CD4-positive, alpha-beta T cell treated with Interleukin-17A for 4 hours (primary cell): ENCODE measurements at regions not wholly inside any gene's neighbourhood (a gene's known extent, or its start where the extent isn't known, plus 50 kb on each side); places are given as distances from the start of the nearest gene placed in this dataset.
A peak's percentile ranks its signal among the peaks of the same experiment; 100 is the strongest.

Source experiments
- DNase-seq: peaks from one replicate; pipeline ENCODE4 v3.0.0-alpha.2; 2020; ENCODE audit warnings: mixed read lengths

- no peak for DNase-seq
Observed at GRCh38 chr14:94953541-94954260, 183.8 kb upstream of the GSC start.

DNA sequence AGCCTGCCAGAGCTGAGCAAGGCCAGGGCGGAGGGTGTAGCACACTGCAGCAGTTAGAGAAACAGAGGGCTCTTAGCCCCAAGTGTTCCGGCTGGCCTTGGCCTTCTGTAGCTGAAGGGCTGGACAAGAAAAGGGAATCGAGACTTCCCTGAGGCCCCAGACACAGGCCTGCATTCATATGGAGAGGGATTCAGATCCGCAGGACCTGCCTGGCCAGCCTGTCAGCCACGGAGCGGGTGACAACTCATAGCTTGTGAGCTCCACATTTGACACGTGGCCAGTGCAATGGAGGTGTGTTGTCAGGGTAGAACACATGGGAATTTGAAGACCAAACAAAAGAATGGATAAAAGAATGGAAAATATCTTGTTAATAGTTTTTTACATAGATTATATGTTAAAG, 182.2 kb upstream of the GSC start:
- no peak for DNase-seq

- peak; percentile 7 for DNase-seq
Observed at GRCh38 chr14:94946244-94946643, 176.3 kb upstream of the GSC start.

DNA sequence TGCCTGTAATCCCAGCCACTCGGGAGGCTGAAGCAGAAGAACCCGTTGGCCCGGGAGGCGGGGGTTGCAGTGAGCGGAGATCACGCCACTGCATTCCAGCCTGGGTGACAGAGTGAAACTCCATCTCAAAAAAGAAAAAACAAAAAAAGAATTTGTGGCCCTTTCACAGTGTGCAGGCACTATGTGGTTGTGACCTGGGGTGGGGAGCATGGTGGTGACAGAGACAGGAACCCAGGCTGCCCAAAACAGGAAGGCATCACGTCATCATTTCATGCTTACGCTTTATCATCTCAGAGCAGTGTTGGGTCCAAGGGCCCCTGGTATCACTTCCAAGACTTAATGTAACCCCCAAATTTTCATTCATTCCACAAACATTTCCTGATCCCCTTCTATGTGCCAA, 175.7 kb upstream of the GSC start:
- peak; percentile 35 for DNase-seq

DNA sequence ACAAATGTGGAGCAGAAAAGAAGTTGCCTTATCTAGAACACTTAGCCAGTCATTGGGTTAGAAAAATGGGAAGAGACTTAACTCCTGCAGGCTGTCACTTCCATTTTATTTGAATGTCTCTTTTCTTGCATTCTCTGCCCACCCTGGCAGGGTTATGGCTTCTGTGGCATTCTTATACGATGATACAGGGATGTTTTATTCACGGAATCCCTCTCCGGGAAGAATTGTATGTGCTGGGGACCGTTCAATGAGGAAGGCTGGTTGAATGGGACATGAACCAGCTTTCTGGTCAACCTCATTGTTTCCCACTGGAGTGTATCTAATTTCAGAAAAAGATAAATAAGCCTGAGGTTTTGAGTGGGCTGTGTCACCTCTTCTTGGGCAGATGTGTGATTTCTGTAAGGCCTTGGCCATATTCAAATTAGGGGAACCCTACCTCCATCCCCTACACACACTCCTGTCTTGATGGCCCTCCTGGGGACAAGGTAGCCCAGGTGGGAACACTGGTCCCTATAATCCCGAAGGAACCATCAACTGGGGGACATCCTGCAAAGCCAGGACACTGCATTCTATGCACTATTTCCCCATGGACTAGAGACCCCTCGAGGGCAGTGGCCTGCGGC, 174.8 kb upstream of the GSC start:
- DNase-seq, result no peak

GRCh38 chr14:94942601-94943000, 172.7 kb upstream of the GSC start:
- no peak for DNase-seq

GRCh38 chr14:94941311-94941710, 171.4 kb upstream of the GSC start:
- no peak for DNase-seq

- DNase-seq, result no peak
Observed at GRCh38 chr14:94940263-94940993, 170.5 kb upstream of the GSC start.

DNA sequence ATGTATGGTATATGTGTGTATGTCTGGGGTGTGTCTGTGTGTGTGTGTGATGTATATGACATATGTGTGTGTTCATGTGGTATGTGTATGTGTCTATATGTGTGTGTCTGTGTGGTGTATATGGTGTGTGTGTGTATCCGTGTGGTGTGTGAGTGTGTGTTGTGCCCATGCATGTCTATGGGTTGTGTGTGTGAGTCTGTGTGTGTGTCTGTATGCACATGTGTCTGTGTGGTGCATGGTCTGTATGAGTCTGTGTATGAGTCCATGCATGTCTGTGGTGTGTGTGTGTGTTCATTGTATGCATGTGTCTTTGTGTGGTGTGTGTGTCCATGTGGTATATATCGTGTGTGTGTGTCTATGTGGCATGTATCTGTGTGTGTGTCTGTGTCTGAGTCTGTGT, 168.1 kb upstream of the GSC start:
- DNase-seq, result no peak

GRCh38 chr14:94936901-94937685, 167.2 kb upstream of the GSC start:
- DNase-seq, result no peak

DNA sequence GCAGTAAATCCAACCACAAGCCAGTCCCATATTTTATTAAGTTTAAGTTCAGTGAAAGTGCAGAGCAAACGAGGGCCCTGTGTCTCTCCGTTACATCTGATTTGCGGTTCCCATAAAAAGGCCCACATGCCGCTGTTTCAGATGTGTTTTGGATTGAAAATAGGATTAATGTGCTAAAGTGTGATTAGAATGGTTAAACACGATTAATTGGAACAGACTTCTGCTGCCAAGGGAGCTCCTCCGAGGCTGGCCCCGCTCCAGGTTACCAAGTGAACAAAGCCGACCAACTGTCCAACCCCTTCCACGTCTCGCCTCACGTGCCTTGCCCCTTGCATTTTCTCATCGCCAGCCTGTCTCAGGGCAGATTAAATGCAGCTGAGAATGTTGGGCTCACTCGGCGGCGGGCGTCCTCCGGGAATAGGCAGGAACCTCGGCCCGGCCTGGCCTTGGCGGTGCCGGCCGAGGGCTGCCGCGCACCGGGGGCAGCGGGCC, 166.5 kb upstream of the GSC start:
- DNase-seq, result no peak

DNA sequence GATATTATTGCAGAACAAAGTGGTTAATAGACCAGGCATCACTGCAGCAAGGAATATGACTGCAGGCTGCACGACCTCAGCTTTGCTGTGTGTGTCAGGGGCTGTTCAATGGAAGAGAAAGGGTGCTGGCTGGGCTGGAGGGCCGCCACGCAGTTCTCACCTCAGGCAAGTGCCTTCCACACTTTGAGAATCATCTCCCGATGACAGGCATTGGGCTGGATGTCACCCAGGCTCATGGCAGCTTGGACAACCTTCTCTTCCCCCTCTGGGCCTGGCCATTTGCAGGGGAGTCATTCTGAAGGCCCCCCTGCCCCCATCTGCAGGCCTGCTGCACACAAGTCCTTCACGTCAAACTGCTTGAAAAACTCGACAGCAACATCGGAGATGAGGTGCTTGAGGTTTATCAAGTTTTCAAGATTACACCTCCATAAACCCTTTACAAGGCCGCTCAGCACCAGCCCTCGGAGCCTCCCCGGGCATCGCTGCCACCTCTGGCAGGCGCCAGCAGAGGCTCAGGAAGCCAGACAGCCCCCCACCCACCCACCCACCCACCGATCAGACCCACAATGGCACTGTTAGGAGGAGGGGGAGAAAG, 165.9 kb upstream of the GSC start:
- DNase-seq, result no peak

GRCh38 chr14:94934276-94934810, 164.4 kb upstream of the GSC start:
- no peak for DNase-seq

GRCh38 chr14:94933486-94933885, 163.6 kb upstream of the GSC start:
- DNase-seq, result no peak

DNA sequence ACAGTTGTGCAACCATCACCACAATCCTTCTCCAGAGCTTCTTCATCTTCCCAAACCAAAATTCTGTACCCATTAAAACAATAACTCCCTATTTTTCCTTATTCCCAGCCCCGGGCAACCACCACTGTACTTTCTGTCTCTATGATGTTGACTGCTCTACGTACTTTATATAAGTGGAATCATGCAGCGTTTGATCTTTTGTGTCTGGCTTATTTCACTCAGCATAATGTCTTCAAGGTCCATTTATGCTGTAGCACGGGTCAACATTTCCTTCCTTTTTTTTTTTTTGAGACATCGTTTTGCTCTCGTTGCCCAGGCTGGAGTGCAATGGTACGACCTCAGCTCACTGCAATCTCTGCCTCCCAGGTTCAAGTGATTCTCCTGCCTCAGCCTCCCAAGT, 162.7 kb upstream of the GSC start:
- DNase-seq, result no peak

DNA sequence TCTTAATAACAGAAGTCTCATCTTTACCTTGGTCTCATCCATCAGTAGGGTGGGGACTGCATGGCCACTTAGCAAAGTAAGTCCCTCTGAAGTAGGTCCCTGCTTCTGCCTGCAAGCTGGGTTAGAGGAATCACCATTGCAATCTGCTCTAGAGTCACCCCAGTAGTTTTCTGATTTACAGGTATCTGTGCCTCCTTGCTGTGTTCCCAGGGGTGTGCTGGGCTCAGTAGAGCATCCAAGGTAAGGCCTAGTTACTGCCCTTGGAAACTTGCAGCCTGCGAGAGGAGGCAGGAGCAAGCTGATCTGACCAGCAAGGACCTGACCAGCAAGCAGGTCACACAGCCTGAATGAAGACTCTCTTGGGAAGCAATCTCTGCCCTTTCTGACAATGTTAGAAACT, 160.8 kb upstream of the GSC start:
- no peak for DNase-seq

- DNase-seq, result no peak
Observed at GRCh38 chr14:94929354-94929753, 159.4 kb upstream of the GSC start.

GRCh38 chr14:94926176-94926575, 156.3 kb upstream of the GSC start:
- DNase-seq, result no peak

- DNase-seq, result no peak
Observed at GRCh38 chr14:94925416-94926173, 155.7 kb upstream of the GSC start.

- DNase-seq, result no peak
Observed at GRCh38 chr14:94924189-94924588, 154.3 kb upstream of the GSC start.

DNA sequence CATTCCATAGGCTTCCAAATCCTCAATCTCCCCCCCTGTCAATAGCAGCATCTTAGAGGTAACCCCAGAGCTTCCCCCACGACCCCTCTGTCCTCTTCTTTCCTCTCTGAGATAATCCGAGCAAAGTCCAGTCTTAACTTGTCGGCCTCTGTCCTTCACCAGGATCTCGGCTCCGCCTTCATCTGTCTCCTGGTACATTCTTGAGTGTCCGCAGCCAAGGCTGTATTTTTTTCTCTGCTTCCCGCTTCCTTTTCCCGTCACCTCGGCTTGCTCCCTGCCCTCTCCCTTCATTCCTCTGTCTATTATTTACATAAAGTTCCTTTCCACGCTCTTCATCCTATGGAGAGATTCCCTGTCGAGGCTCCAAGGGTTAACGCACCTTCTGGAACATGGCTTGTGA, 153.9 kb upstream of the GSC start:
- DNase-seq, result no peak
